Karpas-422 (cell line): ENCODE measurements at regions not wholly inside any gene's neighbourhood (a gene's known extent, or its start where the extent isn't known, plus 50 kb on each side); places are given as distances from the start of the nearest gene placed in this dataset.
"Not testable (repeated sequence)": the region's sequence is repeated elsewhere in the genome, so short reads cannot be mapped to it uniquely, and the experiment has no call there.

Experiments used
- DNase-seq: peaks from one replicate; pipeline ENCODE4 v3.0.0-alpha.2; 2015
- H2AFZ ChIP-seq: fragments of 200-600 bp; sonication (generic); 2 replicates; pipeline ENCODE4 v1.6.1; 2014; ENCODE audit warnings: antibody characterized with exemption, low read length, mixed read lengths
- H3K27ac ChIP-seq: fragments of 200-600 bp; sonication (generic); 2 replicates; pipeline ENCODE4 v1.5.1; 2014; ENCODE audit warnings: mild to moderate bottlenecking, low read length, moderate library complexity
- H3K27me3 ChIP-seq: fragments of 200-600 bp; sonication (generic); 2 replicates; pipeline ENCODE4 v1.6.1; 2014; ENCODE audit warnings: low read length, mixed read lengths
- H3K36me3 ChIP-seq: fragments of 200-600 bp; sonication (generic); 2 replicates; pipeline ENCODE4 v1.6.1; 2014; ENCODE audit warnings: low read length, mixed read lengths; ENCODE audit not compliant: insufficient read depth
- H3K4me1 ChIP-seq: fragments of 200-600 bp; sonication (generic); 2 replicates; pipeline ENCODE4 v1.6.1; 2014; ENCODE audit warnings: mild to moderate bottlenecking, low read length, mixed read lengths
- H3K4me2 ChIP-seq: fragments of 200-600 bp; sonication (generic); 2 replicates; pipeline ENCODE4 v1.6.1; 2014; ENCODE audit warnings: low read length, low read depth, mild to moderate bottlenecking; ENCODE audit not compliant: poor library complexity, severe bottlenecking
- H3K4me3 ChIP-seq: fragments of 200-600 bp; sonication (generic); 2 replicates; pipeline ENCODE4 v1.5.1; 2014; ENCODE audit warnings: mild to moderate bottlenecking, antibody characterized with exemption, low read length, mixed read lengths
- H3K79me2 ChIP-seq: fragments of 200-600 bp; sonication (generic); 2 replicates; pipeline ENCODE4 v1.6.1; 2014; ENCODE audit warnings: mild to moderate bottlenecking, low read length, mixed read lengths
- H3K9ac ChIP-seq: fragments of 200-600 bp; sonication (generic); 2 replicates; pipeline ENCODE4 v1.6.0; 2014; ENCODE audit warnings: low read length
- H3K9me2 ChIP-seq: fragments of 200-600 bp; sonication (generic), shearing (Covaris generic); replicated peaks from 2 replicates; pipeline ENCODE4 v1.6.0; 2014; ENCODE audit warnings: mild to moderate bottlenecking, low read length, moderate library complexity; ENCODE audit not compliant: insufficient read depth
- H3K9me3 ChIP-seq: fragments of 300-700, 200-600 bp; sonication (generic); 2 replicates; pipeline ENCODE4 v1.6.1; 2014; ENCODE audit warnings: low read length, mixed read lengths
- H4K20me1 ChIP-seq: fragments of 200-600 bp; sonication (generic); 2 replicates; pipeline ENCODE4 v1.6.1; 2014; ENCODE audit warnings: mild to moderate bottlenecking, antibody characterized with exemption, low read length, low read depth; ENCODE audit not compliant: insufficient read depth

GRCh38 chr16:59478838-59479237 lies 744.7 kb upstream of the GOT2 start:
- no peaks in the 10 kb centered on the region for H3K27me3 ChIP-seq
- H3K4me2 ChIP-seq, result no peak overlapping the region
- no peaks in the 10 kb centered on the region for H3K36me3 ChIP-seq
- H3K4me1 ChIP-seq, result no peaks in the 10 kb centered on the region
- no peaks in the 10 kb centered on the region for H3K9me3 ChIP-seq
- H4K20me1 ChIP-seq, result no peaks in the 10 kb centered on the region
- H3K79me2 ChIP-seq, result no peaks in the 10 kb centered on the region
- no peak overlapping the region for H3K27ac ChIP-seq
- no peak for DNase-seq
- H3K4me3 ChIP-seq, result no peak overlapping the region
- no peaks in the 10 kb centered on the region for H3K9me2 ChIP-seq
- H3K9ac ChIP-seq, result no peak overlapping the region
- H2AFZ ChIP-seq, result no peak overlapping the region

GRCh38 chr16:59470556-59470955 lies 736.4 kb upstream of the GOT2 start:
- Histone ChIP-seq H3K4me2 (no peak overlapping the region), H3K36me3 (no peaks in the 10 kb centered on the region), H3K79me2 (no peaks in the 10 kb centered on the region), H3K27me3 (no peaks in the 10 kb centered on the region), H3K4me1 (no peaks in the 10 kb centered on the region), H3K4me3 (no peak overlapping the region), H3K9ac (no peak overlapping the region), H4K20me1 (no peaks in the 10 kb centered on the region), H3K27ac (no peak overlapping the region), H3K9me2 (no peaks in the 10 kb centered on the region), H2AFZ (no peak overlapping the region), H3K9me3 (no peaks in the 10 kb centered on the region)
- DNase-seq, result no peak

- no peaks in the 10 kb centered on the region for H3K36me3 ChIP-seq
- no peaks in the 10 kb centered on the region for H3K9me3 ChIP-seq
- H3K4me1 ChIP-seq, result no peaks in the 10 kb centered on the region
- no peak overlapping the region for H3K4me3 ChIP-seq
- H2AFZ ChIP-seq, result no peak overlapping the region
- no peak overlapping the region for H3K27ac ChIP-seq
- H3K27me3 ChIP-seq, result no peaks in the 10 kb centered on the region
- no peaks in the 10 kb centered on the region for H4K20me1 ChIP-seq
- 0 out of 2 replicates have a peak, but pooled peaks cover 3% of the 10 kb centered on the region for H3K9me2 ChIP-seq
- no peaks in the 10 kb centered on the region for H3K79me2 ChIP-seq
- no peak overlapping the region for H3K9ac ChIP-seq
- DNase-seq, result no peak
- H3K4me2 ChIP-seq, result no peak overlapping the region
Observed at GRCh38 chr16:59469266-59469665, 735.1 kb upstream of the GOT2 start.

DNA sequence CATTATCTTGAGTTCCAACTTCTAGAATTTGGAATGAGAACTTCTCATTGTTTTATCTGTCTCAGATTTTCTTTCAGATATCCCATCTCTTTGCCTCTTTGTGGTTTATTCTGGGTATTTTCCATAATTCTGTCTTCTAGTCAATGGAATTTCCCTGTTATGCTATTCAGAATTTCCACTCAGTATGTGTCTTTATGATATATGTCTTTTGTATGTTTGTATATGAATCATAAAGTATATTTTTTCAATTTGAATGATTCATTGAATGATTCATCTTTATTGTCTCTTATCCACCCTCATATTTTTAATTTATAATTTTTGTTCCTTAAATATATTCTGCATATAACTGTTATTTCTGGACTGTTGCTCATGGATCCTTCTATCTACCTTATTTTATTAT lies 729.7 kb upstream of the GOT2 start:
- DNase-seq, result no peak
- Histone ChIP-seq H3K9me3 (no peaks in the 10 kb centered on the region; the same call in 1 of the 2 replicates), H3K4me3 (no peak overlapping the region), H2AFZ (no peak overlapping the region), H3K27me3 (no peaks in the 10 kb centered on the region), H3K4me1 (no peaks in the 10 kb centered on the region), H3K9ac (no peak overlapping the region), H3K36me3 (no peaks in the 10 kb centered on the region), H3K9me2 (0 out of 2 replicates have a peak, but pooled peaks cover 4% of the 10 kb centered on the region), H3K4me2 (no peak overlapping the region), H4K20me1 (no peaks in the 10 kb centered on the region), H3K27ac (no peak overlapping the region), H3K79me2 (no peaks in the 10 kb centered on the region)

DNA sequence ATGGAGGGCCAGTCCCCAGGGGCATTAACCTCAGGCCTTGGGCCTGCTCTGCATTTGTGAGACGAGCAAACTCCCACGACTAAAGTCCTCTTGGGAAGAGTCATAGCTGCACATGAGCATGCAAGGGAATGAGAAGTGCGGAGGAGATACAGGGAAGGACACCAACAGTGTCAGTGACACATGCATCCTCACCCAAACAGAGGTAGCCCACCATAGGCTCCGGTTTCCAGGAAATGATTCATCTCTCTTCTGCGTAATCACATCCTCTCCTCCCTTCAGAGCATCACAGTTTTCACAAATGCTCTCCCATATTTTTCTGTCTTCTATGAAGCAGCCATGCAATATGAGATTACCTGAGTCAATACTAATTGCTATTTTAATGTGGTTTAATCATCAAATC lies 725.7 kb upstream of the GOT2 start:
- H4K20me1 ChIP-seq, result no peaks in the 10 kb centered on the region
- H3K4me1 ChIP-seq, result no peaks in the 10 kb centered on the region
- no peaks in the 10 kb centered on the region for H3K79me2 ChIP-seq
- H2AFZ ChIP-seq, result no peak overlapping the region
- no peak overlapping the region for H3K4me3 ChIP-seq
- no peaks in the 10 kb centered on the region for H3K27me3 ChIP-seq
- H3K9me3 ChIP-seq, result no peaks in the 10 kb centered on the region; the same call in 1 of the 2 replicates
- no peaks in the 10 kb centered on the region for H3K36me3 ChIP-seq
- no peak overlapping the region for H3K9ac ChIP-seq
- DNase-seq, result no peak
- H3K27ac ChIP-seq, result no peak overlapping the region
- H3K4me2 ChIP-seq, result no peak overlapping the region
- H3K9me2 ChIP-seq, result 0 out of 2 replicates have a peak, but pooled peaks cover 4% of the 10 kb centered on the region

DNA sequence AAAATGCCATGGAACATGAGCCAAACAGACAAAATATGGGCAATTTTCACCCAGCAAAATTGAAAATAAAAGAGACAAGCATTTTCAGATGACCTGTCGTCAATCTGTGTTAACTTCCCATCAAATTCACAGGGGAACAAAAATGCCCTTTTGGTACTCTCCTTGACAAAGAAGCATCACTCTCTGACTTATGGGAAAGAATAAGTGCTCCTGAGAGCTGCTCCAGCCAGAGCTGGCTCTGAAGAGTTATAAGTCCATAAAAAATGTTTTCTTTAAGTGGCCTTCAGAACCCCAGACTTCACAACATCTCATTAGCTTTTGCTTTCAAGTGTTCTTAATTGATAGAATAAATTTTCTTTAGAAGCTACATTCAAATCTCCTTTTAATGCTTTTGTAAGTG lies 721.4 kb upstream of the GOT2 start:
- no peak overlapping the region for H3K27ac ChIP-seq
- H4K20me1 ChIP-seq, result no peaks in the 10 kb centered on the region
- H3K79me2 ChIP-seq, result no peaks in the 10 kb centered on the region
- H3K36me3 ChIP-seq, result no peaks in the 10 kb centered on the region
- no peaks in the 10 kb centered on the region for H3K9me2 ChIP-seq
- no peaks in the 10 kb centered on the region for H3K4me1 ChIP-seq
- no peak for DNase-seq
- H3K9me3 ChIP-seq, result 0 out of 2 replicates have a peak, but pooled peaks cover 2% of the 10 kb centered on the region
- no peaks in the 10 kb centered on the region for H3K27me3 ChIP-seq
- H3K9ac ChIP-seq, result no peak overlapping the region
- no peak overlapping the region for H2AFZ ChIP-seq
- no peak overlapping the region for H3K4me3 ChIP-seq
- no peak overlapping the region for H3K4me2 ChIP-seq

DNA sequence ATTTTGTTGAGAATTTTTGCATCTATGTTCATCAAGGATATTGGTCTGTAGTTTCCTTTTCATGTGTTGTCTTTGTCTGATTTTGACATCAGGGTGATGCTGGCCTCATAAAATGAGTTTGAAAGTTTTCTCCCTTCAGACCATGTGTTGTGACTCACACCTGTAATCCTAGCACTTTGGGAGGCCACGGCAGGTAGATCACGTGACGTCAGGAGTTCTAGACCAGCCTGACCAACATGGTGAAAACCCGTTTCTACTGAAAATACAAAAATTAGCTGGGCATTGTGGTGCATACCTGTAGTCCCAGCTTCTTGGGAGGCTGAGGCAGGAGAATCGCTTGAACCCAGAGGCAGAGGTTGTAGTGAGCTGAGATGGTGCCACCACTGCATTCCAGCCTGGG lies 716.4 kb upstream of the GOT2 start:
- H3K4me2 ChIP-seq, H4K20me1 ChIP-seq, DNase-seq, H3K9me3 ChIP-seq, H3K9ac ChIP-seq, H3K27me3 ChIP-seq, H3K9me2 ChIP-seq, H3K79me2 ChIP-seq, H3K4me1 ChIP-seq, H3K27ac ChIP-seq, H3K36me3 ChIP-seq, H2AFZ ChIP-seq, H3K4me3 ChIP-seq: not testable (repeated sequence)

DNA sequence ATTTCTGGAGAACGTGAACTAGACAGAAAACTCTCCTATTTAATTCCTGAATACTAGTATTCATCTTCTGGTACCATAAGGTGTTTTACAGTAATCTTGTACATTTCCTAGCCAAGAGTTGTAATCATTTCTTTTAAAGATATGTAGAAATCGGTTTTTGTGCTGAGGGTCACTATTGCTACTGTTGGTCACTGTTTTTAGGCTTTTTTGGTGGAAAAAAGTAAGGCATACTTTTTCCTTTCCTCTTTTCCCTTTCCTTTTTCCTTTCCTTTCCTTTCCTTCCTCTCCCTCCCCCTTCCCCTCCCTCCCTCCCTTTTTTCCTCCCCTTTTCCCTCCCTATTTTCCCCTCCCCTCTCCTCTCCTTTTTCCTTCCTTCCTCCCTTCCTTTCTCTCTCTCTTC lies 706.4 kb upstream of the GOT2 start:
- H2AFZ ChIP-seq, result no peak overlapping the region
- no peak overlapping the region for H3K27ac ChIP-seq
- H4K20me1 ChIP-seq, result no peaks in the 10 kb centered on the region
- H3K9me3 ChIP-seq, result peaks cover 4% of the 10 kb centered on the region; the same call in 1 of the 2 replicates
- H3K36me3 ChIP-seq, result no peaks in the 10 kb centered on the region
- no peak for DNase-seq
- no peaks in the 10 kb centered on the region for H3K4me1 ChIP-seq
- no peaks in the 10 kb centered on the region for H3K27me3 ChIP-seq
- no peaks in the 10 kb centered on the region for H3K9me2 ChIP-seq
- H3K79me2 ChIP-seq, result no peaks in the 10 kb centered on the region
- H3K9ac ChIP-seq, result no peak overlapping the region
- no peak overlapping the region for H3K4me2 ChIP-seq
- no peak overlapping the region for H3K4me3 ChIP-seq

- H3K9me2 ChIP-seq, result 0 out of 2 replicates have a peak, but pooled peaks cover 4% of the 10 kb centered on the region
Observed at GRCh38 chr16:59432896-59433295, 698.8 kb upstream of the GOT2 start.

More at GRCh38 chr16:59432896-59433295, 698.8 kb upstream of the GOT2 start:
- no peak overlapping the region for H3K4me3 ChIP-seq
- no peak overlapping the region for H3K9ac ChIP-seq
- no peak for DNase-seq
- no peaks in the 10 kb centered on the region for H3K79me2 ChIP-seq
- peaks cover 4% of the 10 kb centered on the region; the same call in 1 of the 2 replicates for H3K9me3 ChIP-seq
- H3K4me1 ChIP-seq, result no peaks in the 10 kb centered on the region
- no peak overlapping the region for H3K27ac ChIP-seq
- H3K4me2 ChIP-seq, result no peak overlapping the region
- no peak overlapping the region for H2AFZ ChIP-seq
- H4K20me1 ChIP-seq, result no peaks in the 10 kb centered on the region
- no peaks in the 10 kb centered on the region for H3K36me3 ChIP-seq
- H3K27me3 ChIP-seq, result no peaks in the 10 kb centered on the region
